OCI-LY3 (cell line): ENCODE measurements at regions not wholly inside any gene's neighbourhood (a gene's known extent, or its start where the extent isn't known, plus 50 kb on each side); places are given as distances from the start of the nearest gene placed in this dataset.

ENCODE experiments used
- H2AFZ ChIP-seq: fragments of 200-600, 300-600 bp; shearing (Covaris generic); 2 replicates; pipeline ENCODE4 v1.6.0; 2014; ENCODE audit warnings: antibody characterized with exemption, low read depth, low read length
- H3K27ac ChIP-seq: fragments of 200-600, 300-600 bp; sonication (generic); 2 replicates; pipeline ENCODE4 v1.5.1; 2014; ENCODE audit warnings: mild to moderate bottlenecking, low read length, moderate library complexity, mixed read lengths
- H3K27me3 ChIP-seq: fragments of 200-600, 300-600 bp; sonication (generic); 2 replicates; pipeline ENCODE4 v1.6.1; 2014; ENCODE audit warnings: low read depth, low read length, mixed read lengths
- H3K36me3 ChIP-seq: fragments of 200-600, 300-600 bp; sonication (generic); replicated peaks from 2 replicates; pipeline ENCODE3; 2014; ENCODE audit warnings: low read depth, low read length, mixed read lengths
- H3K4me1 ChIP-seq: fragments of 300-600, 200-600 bp; sonication (generic); 2 replicates; pipeline ENCODE4 v1.6.1; 2014; ENCODE audit warnings: low read length, mixed read lengths
- H3K4me2 ChIP-seq: fragments of 200-600, 300-600 bp; sonication (generic); 2 replicates; pipeline ENCODE4 v1.6.1; 2014; ENCODE audit warnings: low read length, mixed read lengths
- H3K4me3 ChIP-seq: fragments of 300-600, 200-600 bp; sonication (generic); 2 replicates; pipeline ENCODE4 v1.5.1; 2014; ENCODE audit warnings: antibody characterized with exemption, mild to moderate bottlenecking, low read length, moderate library complexity
- H3K79me2 ChIP-seq: fragments of 300-600, 200-600 bp; shearing (Covaris generic); 2 replicates; pipeline ENCODE4 v1.6.1; 2014; ENCODE audit warnings: mild to moderate bottlenecking, low read length, mixed read lengths
- H3K9ac ChIP-seq: fragments of 300-600, 200-600 bp; shearing (Covaris generic); 2 replicates; pipeline ENCODE4 v1.6.0; 2014; ENCODE audit warnings: mild to moderate bottlenecking, low read length, moderate library complexity
- H3K9me3 ChIP-seq: fragments of 200-600, 300-600 bp; shearing (Covaris generic); 2 replicates; pipeline ENCODE4 v1.6.1; 2014; ENCODE audit warnings: low read length, mixed read lengths; ENCODE audit not compliant: insufficient read depth
- H4K20me1 ChIP-seq: fragments of 200-600, 300-600 bp; sonication (generic); 2 replicates; pipeline ENCODE4 v1.6.1; 2016; ENCODE audit warnings: low read length, mixed read lengths; ENCODE audit not compliant: insufficient read depth
- EZH2phosphoT487 ChIP-seq: fragments of 200-600 bp; shearing (Covaris generic); IDR thresholded peaks from 2 replicates; pipeline ENCODE4 v1.6.1; 2018; ENCODE audit warnings: antibody characterized with exemption, mixed run types, low read depth
- TF ChIP-seq, protein P1 (sequence below): fragments of 200-600, 300-600 bp; sonication (generic); IDR thresholded peaks from 2 replicates; pipeline ENCODE4 v1.5.1; 2014; ENCODE audit warnings: antibody characterized with exemption, low read length, low read depth

DNA sequence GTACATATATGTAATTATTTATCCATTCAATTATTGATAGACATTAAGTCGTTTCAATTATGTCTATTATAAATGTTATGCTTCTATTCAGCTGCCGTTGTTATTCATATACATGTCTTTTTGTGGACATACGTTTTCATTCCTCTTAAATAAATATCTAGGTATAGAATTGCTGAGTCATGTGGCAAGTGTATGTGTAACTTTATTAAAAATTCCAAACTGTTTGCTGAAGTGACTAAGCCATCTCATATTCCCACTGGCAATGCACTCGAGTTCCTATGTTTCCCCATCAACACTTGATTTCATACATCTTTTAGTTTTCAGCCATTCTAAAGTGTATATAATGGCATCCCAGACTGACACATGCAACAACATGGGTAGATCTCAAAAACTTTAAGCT is 739.7 kb upstream of the POU3F2 start:
- Histone ChIP-seq H3K36me3 (no peaks in the 10 kb centered on the region), H3K9ac (no peak overlapping the region), H3K4me2 (no peak overlapping the region), H4K20me1 (no peaks in the 10 kb centered on the region), H3K27ac (no peak overlapping the region), H2AFZ (no peak overlapping the region), H3K4me3 (no peak overlapping the region), H3K4me1 (no peaks in the 10 kb centered on the region), H3K79me2 (no peaks in the 10 kb centered on the region), H3K9me3 (no peaks in the 10 kb centered on the region), H3K27me3 (no peaks in the 10 kb centered on the region)
- TF ChIP-seq, protein P1, sequence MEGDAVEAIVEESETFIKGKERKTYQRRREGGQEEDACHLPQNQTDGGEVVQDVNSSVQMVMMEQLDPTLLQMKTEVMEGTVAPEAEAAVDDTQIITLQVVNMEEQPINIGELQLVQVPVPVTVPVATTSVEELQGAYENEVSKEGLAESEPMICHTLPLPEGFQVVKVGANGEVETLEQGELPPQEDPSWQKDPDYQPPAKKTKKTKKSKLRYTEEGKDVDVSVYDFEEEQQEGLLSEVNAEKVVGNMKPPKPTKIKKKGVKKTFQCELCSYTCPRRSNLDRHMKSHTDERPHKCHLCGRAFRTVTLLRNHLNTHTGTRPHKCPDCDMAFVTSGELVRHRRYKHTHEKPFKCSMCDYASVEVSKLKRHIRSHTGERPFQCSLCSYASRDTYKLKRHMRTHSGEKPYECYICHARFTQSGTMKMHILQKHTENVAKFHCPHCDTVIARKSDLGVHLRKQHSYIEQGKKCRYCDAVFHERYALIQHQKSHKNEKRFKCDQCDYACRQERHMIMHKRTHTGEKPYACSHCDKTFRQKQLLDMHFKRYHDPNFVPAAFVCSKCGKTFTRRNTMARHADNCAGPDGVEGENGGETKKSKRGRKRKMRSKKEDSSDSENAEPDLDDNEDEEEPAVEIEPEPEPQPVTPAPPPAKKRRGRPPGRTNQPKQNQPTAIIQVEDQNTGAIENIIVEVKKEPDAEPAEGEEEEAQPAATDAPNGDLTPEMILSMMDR: no peak
- TF ChIP-seq EZH2phosphoT487: no peak

DNA sequence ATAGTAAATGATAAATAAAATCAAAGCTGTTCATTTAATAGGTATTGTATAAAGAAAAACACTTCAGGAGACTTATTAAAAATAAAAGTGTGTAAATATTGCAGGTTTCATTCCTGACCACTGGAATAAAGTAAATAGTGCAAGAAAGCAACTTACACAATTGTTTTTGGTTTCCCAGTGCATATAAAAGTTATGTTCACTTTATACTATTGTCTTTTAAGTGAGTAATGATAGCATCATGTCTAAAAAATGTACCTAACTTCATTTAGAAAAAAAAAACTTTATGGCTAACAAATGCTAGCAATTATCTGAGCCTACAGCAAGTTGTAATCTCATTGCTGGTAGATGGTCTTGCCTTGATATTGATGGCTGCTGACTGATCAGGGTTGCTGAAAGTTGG is 726.6 kb upstream of the POU3F2 start:
- Histone ChIP-seq H3K4me3 (no peak overlapping the region), H2AFZ (no peak overlapping the region), H3K4me2 (no peak overlapping the region), H3K36me3 (no peaks in the 10 kb centered on the region), H4K20me1 (no peaks in the 10 kb centered on the region), H3K4me1 (no peaks in the 10 kb centered on the region), H3K9ac (no peak overlapping the region), H3K27me3 (no peaks in the 10 kb centered on the region), H3K27ac (no peak overlapping the region), H3K79me2 (no peaks in the 10 kb centered on the region), H3K9me3 (no peaks in the 10 kb centered on the region)
- TF ChIP-seq, protein P1: no peak
- no peak for TF ChIP-seq EZH2phosphoT487

DNA sequence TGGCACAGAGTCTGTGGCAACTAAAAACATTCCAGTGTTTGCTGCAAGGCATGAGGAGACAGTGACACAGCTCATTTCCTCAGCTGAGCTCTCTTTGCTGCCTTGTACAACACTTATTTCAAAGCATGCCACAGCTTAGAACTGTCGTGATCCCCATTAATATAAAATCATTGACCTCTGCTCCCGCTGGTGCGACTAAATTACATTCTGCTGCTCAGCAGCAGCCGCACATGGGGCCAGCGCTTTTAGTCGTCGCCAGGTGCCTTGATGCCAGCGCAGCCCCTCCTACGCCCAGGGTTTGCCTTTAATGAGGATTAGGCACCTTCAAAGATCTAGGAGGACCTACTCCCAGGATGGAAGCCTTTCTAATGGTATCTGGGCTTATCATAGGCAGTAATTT is 717.9 kb upstream of the POU3F2 start:
- peaks cover 9% of the 10 kb centered on the region for H3K4me1 ChIP-seq
- H3K9ac ChIP-seq: no peak overlapping the region
- TF ChIP-seq, protein P1: no peak
- TF ChIP-seq EZH2phosphoT487: no peak
- no peak overlapping the region for H3K4me3 ChIP-seq
- no peaks in the 10 kb centered on the region for H3K9me3 ChIP-seq
- H3K27me3 ChIP-seq: no peaks in the 10 kb centered on the region
- no peak overlapping the region for H3K4me2 ChIP-seq
- no peaks in the 10 kb centered on the region for H3K36me3 ChIP-seq
- H2AFZ ChIP-seq: no peak overlapping the region
- H4K20me1 ChIP-seq: no peaks in the 10 kb centered on the region
- no peak overlapping the region for H3K27ac ChIP-seq
- H3K79me2 ChIP-seq: no peaks in the 10 kb centered on the region

GRCh38 chr6:98117068-98117467 is 717.3 kb upstream of the POU3F2 start:
- Histone ChIP-seq H3K4me2 (no peak overlapping the region), H3K9ac (no peak overlapping the region), H3K4me1 (peaks cover 9% of the 10 kb centered on the region), H3K27ac (no peak overlapping the region), H3K36me3 (no peaks in the 10 kb centered on the region), H3K27me3 (no peaks in the 10 kb centered on the region), H4K20me1 (no peaks in the 10 kb centered on the region), H3K79me2 (no peaks in the 10 kb centered on the region), H3K9me3 (no peaks in the 10 kb centered on the region), H2AFZ (no peak overlapping the region), H3K4me3 (no peak overlapping the region)
- TF ChIP-seq, protein P1: no peak
- no peak for TF ChIP-seq EZH2phosphoT487
